K562 (cell line): ENCODE measurements at regions not wholly inside any gene's neighbourhood (a gene's known extent, or its start where the extent isn't known, plus 50 kb on each side); places are given as distances from the start of the nearest gene placed in this dataset.

Experiments
- ATAC-seq: fragments of 200-7000 bp; cut with Tn5 transposase; 3 replicates; pipeline ENCODE4 v1.9.1; 2020; ENCODE audit warnings: moderate library complexity
- BruUV-seq: library from RNA; stranded (reverse); fragments of 400-500 nt; replicated peaks from 2 replicates; lab custom pipeline; 2021; lab: Mats Ljungman, UMichigan
- CTCF ChIA-PET: fragments of 300-600 bp; formaldehyde crosslinking; extraction: SDS; loops from one replicate; lab custom pipeline; 2021; ENCODE audit warnings: low intra/inter-chr PET ratio; lab: Yijun Ruan, JAX
- POLR2A ChIA-PET: fragments of 300-600, 350-650 bp; sonication (Branson Sonifier 250); formaldehyde crosslinking; extraction: SDS; loops from one replicate; lab custom pipeline; 2021; ENCODE audit warnings: antibody characterized with exemption, inconsistent platforms; lab: Yijun Ruan, JAX
- DNase-seq, 4 experiments: peaks; one replicate each; pipeline versions ENCODE4 v3.0.0 to v3.0.0-alpha.2; 2011 to 2018; ENCODE audit warnings: low spot score in 3 of 4, mixed read lengths in 3 of 4; ENCODE audit errors: extremely low read depth in 1 of 4
- FAIRE-seq: peaks from 2 replicates; lab custom pipeline; 2011; peaks lifted over from hg19 to GRCh38; lab: Jason Lieb, UNC
- H2AFZ ChIP-seq: 2 replicates; pipeline ENCODE4 v1.6.0; 2011; ENCODE audit warnings: low read depth, low read length, control low read depth, inconsistent platforms
- H3K27ac ChIP-seq: fragments of 200-600 bp; 3 replicates; pipeline ENCODE4 v1.8.0; 2011; ENCODE audit warnings: low read depth, mild to moderate bottlenecking, control low read depth, inconsistent platforms, low read length, moderate library complexity, mixed read lengths; ENCODE audit errors: extremely low read depth
- H3K27me3 ChIP-seq, 2 experiments: fragments of 300-600 bp in 1 of 2; 2 replicates in 1 of 2; 3 replicates in 1 of 2; pipeline versions ENCODE4 v1.6.0 to v1.8.0; 2011; ENCODE audit warnings: inconsistent platforms in 2 of 2, low read length in 2 of 2, mild to moderate bottlenecking in 1 of 2, mixed read lengths in 1 of 2, moderate library complexity in 1 of 2; ENCODE audit not compliant: control insufficient read depth in 2 of 2, insufficient read depth in 2 of 2
- H3K36me3 ChIP-seq: fragments of 300-600 bp; 3 replicates; pipeline ENCODE4 v1.8.0; 2011; ENCODE audit warnings: mild to moderate bottlenecking, low read length, inconsistent platforms; ENCODE audit not compliant: control insufficient read depth, insufficient read depth
- H3K4me1 ChIP-seq, 2 experiments: fragments of 200-600 bp in 1 of 2; replicated peaks in 1 of 2; 2 replicates in 1 of 2; 3 replicates in 1 of 2; pipeline versions ENCODE4 v1.5.1 to v1.8.0; 2011; ENCODE audit warnings: inconsistent platforms in 2 of 2, low read length in 2 of 2, mild to moderate bottlenecking in 1 of 2, mixed read lengths in 1 of 2, moderate library complexity in 1 of 2; ENCODE audit not compliant: control insufficient read depth in 2 of 2, insufficient read depth in 2 of 2
- H3K4me2 ChIP-seq: 2 replicates; pipeline ENCODE4 v1.6.1; 2011; ENCODE audit warnings: low read length, control low read depth, inconsistent platforms, mixed read lengths; ENCODE audit not compliant: insufficient read depth
- H3K4me3 ChIP-seq: fragments of 200-600 bp; sonication (generic), shearing (Covaris generic); 2 replicates; pipeline ENCODE4 v1.5.1; 2016; ENCODE audit warnings: control low read depth, inconsistent platforms
- H3K79me2 ChIP-seq: fragments of 200-600 bp; 3 replicates; pipeline ENCODE4 v1.8.0; 2011; ENCODE audit warnings: low read length, inconsistent platforms; ENCODE audit not compliant: control insufficient read depth, insufficient read depth
- H3K9ac ChIP-seq, 2 experiments: 2 replicates each; pipeline versions ENCODE4 v1.6.0 to v1.6.1; 2011; ENCODE audit warnings: low read depth in 2 of 2, low read length in 2 of 2, control low read depth in 1 of 2, inconsistent platforms in 1 of 2, mild to moderate bottlenecking in 1 of 2, mixed read lengths in 1 of 2; ENCODE audit not compliant: insufficient read depth in 1 of 2
- H3K9me1 ChIP-seq: one replicate; pipeline ENCODE4 v1.6.0; 2011; ENCODE audit warnings: inconsistent platforms, mild to moderate bottlenecking, low read length, moderate library complexity; ENCODE audit not compliant: control insufficient read depth, insufficient read depth
- H3K9me3 ChIP-seq: replicated peaks from 2 replicates; pipeline ENCODE4 v1.5.1; 2011; ENCODE audit warnings: low read depth, low read length, inconsistent platforms; ENCODE audit not compliant: control insufficient read depth, insufficient read depth
- H4K20me1 ChIP-seq: replicated peaks from 2 replicates; pipeline ENCODE4 v1.6.1; 2011; ENCODE audit warnings: low read length, inconsistent platforms, mixed read lengths; ENCODE audit not compliant: control insufficient read depth, insufficient read depth
- CBFA2T2 ChIP-seq: fragments of 450-650 bp; conservative IDR thresholded peaks from 2 replicates; pipeline ENCODE4 v1.6.1; 2017; ENCODE audit warnings: mild to moderate bottlenecking
- COPS2 ChIP-seq: fragments of 450-650 bp; conservative IDR thresholded peaks from 2 replicates; pipeline ENCODE4 v1.6.1; 2016; ENCODE audit warnings: mild to moderate bottlenecking, moderate library complexity
- FUS ChIP-seq: fragments of 200-400 bp; formaldehyde crosslinking; optimal IDR thresholded peaks from 2 replicates; pipeline ENCODE3; 2017; ENCODE audit warnings: low read depth, low read length
- HNRNPH1 ChIP-seq: fragments of 200-400 bp; formaldehyde crosslinking; optimal IDR thresholded peaks from 2 replicates; pipeline ENCODE3; 2017; ENCODE audit warnings: low read depth, mild to moderate bottlenecking, low read length, moderate library complexity
- JUNB ChIP-seq: fragments of 450-650 bp; formaldehyde crosslinking; conservative IDR thresholded peaks from 2 replicates; pipeline ENCODE4 v1.4.0; 2020; ENCODE audit warnings: mild to moderate bottlenecking
- MEF2A ChIP-seq: IDR thresholded peaks from 2 replicates; pipeline ENCODE4 v1.6.1; 2011; ENCODE audit warnings: low read depth, mild to moderate bottlenecking, low read length, moderate library complexity; ENCODE audit not compliant: control insufficient read depth
- MTA3 ChIP-seq: fragments of 450-650 bp; formaldehyde crosslinking; IDR thresholded peaks from 2 replicates; pipeline ENCODE4 v1.6.1; 2017; ENCODE audit warnings: mild to moderate bottlenecking, borderline replicate concordance
- POLR2AphosphoS2 ChIP-seq: IDR thresholded peaks from 2 replicates; pipeline ENCODE4 v1.6.1; 2012; ENCODE audit warnings: low read length, improper control_type of control experiment
- POU5F1 ChIP-seq: fragments of 150-350 bp; IDR thresholded peaks from 2 replicates; pipeline ENCODE4 v1.6.1; 2014; ENCODE audit warnings: borderline replicate concordance, low read length, low read depth, mild to moderate bottlenecking; ENCODE audit not compliant: partially characterized antibody
- TAL1 ChIP-seq: fragments of 450-650 bp; IDR thresholded peaks from 2 replicates; pipeline ENCODE4 v1.6.1; 2016; ENCODE audit warnings: mild to moderate bottlenecking
- ZBTB34 ChIP-seq: fragments of 250-450 bp; sonication (Bioruptor Pico); IDR thresholded peaks from 2 replicates; pipeline ENCODE4 v1.8.0; 2021; ENCODE audit warnings: mild to moderate bottlenecking, moderate library complexity
- ZNF436 ChIP-seq: fragments of 250-450, 450-650 bp; sonication (Bioruptor Pico); formaldehyde crosslinking; IDR thresholded peaks from 2 replicates; pipeline ENCODE4 v1.7.0; 2020; ENCODE audit warnings: mild to moderate bottlenecking
- WGBS: fragments of 100-300 bp; shearing (Covaris generic); methylation state at CpG from one replicate; pipeline ENCODE4 v1.1.6; 2016; ENCODE audit warnings: low coverage, mixed read lengths; ENCODE audit not compliant: insufficient coverage; ENCODE audit errors: missing lambda C conversion rate; 5-methylcytosine and 5-hydroxymethylcytosine counted together
- in situ Hi-C: fragments of 300-500 bp; cut with MboI; formaldehyde crosslinking; loops from 4 replicates; pipeline ENCODE4 v1.15.0; 2018; ENCODE audit warnings: inconsistent platforms, mixed read lengths
- intact Hi-C: fragments of 100-400 bp; cut with micrococcal nuclease; formaldehyde crosslinking; loops from 2 replicates; pipeline ENCODE4 v1.14.2; 2022
- TF ChIP-seq, protein P1 (sequence below): fragments of 200-800 bp; sonication (Bioruptor generic); IDR thresholded peaks from 2 replicates; pipeline ENCODE4 v1.6.1; 2017; ENCODE audit warnings: missing genetic modification characterization, missing compliant biosample characterization
- TF ChIP-seq, protein P2 (sequence below): sonication (generic); formaldehyde crosslinking; IDR thresholded peaks from 2 replicates; pipeline ENCODE4 v1.8.1; 2023; ENCODE audit warnings: mild to moderate bottlenecking, missing genetic modification reagents
- TF ChIP-seq, protein P3 (sequence below): fragments of 450-650 bp; conservative IDR thresholded peaks from 2 replicates; pipeline ENCODE4 v1.6.1; 2016; ENCODE audit warnings: missing genetic modification characterization, low read depth, mild to moderate bottlenecking, control low read depth, missing compliant biosample characterization
- TF ChIP-seq, protein P4 (sequence below): IDR thresholded peaks from 2 replicates; pipeline ENCODE4 v1.6.1; 2016; ENCODE audit warnings: missing genetic modification characterization, missing compliant biosample characterization

DNA sequence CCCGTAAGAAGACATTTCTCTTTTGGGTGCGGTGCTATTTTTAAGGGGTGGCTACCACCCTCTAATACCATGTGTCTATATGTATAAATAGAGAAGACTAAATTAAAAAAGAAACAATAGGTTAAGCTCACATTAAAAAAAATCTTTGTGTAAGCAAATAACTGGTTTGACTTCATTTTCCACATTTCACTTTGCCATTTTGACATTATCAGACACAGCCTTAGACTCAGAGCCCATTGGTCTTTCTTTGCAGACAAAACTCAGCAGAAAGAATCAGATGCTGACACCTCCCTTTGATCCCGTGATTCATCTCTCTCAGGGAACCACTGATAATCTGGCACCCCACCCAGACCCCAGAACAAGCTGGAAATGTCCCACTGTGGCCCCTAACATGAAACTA lies 74.5 kb downstream of the EMX2 start:
- POLR2A ChIA-PET: no interaction called here
- CTCF ChIA-PET: no interaction called here
- DNase-seq: no peak
- H3K27me3 ChIP-seq: peaks cover 4 to 37% of the 10 kb centered on the region in 2 experiments; a peak in 3 of 5 replicates
- no peak overlapping the region for H3K4me3 ChIP-seq
- no peaks in the 10 kb centered on the region for H3K4me1 ChIP-seq
- H3K9ac ChIP-seq: no peak overlapping the region
- intact Hi-C loops: no loop called here
- H4K20me1 ChIP-seq: no peaks in the 10 kb centered on the region
- no peaks in the 10 kb centered on the region for H3K36me3 ChIP-seq
- ATAC-seq: no peak
- in situ Hi-C loops: no loop called here
- no peak overlapping the region for H3K27ac ChIP-seq
- no peaks in the 10 kb centered on the region for H3K9me1 ChIP-seq
- H3K79me2 ChIP-seq: no peaks in the 10 kb centered on the region
- H3K4me2 ChIP-seq: no peak overlapping the region
- H2AFZ ChIP-seq: no peak overlapping the region
- H3K9me3 ChIP-seq: no peaks in the 10 kb centered on the region
- BruUV-seq: no TSS peak
- FAIRE-seq: no peak
- 0% methylated on average over 3 of the region's 3 CpGs for WGBS
- TF ChIP-seq ZNF436 (CRISPR knock-in tag) (no peak), MEF2A (no peak), JUNB (CRISPR knock-in tag) (no peak), POLR2AphosphoS2 (no peak), MTA3 (no peak), CBFA2T2 (no peak), POU5F1 (no peak), COPS2 (no peak), ZBTB34 (CRISPR knock-in tag) (no peak), FUS (no peak), TAL1 (no peak), HNRNPH1 (no peak)
- TF ChIP-seq, protein P1, sequence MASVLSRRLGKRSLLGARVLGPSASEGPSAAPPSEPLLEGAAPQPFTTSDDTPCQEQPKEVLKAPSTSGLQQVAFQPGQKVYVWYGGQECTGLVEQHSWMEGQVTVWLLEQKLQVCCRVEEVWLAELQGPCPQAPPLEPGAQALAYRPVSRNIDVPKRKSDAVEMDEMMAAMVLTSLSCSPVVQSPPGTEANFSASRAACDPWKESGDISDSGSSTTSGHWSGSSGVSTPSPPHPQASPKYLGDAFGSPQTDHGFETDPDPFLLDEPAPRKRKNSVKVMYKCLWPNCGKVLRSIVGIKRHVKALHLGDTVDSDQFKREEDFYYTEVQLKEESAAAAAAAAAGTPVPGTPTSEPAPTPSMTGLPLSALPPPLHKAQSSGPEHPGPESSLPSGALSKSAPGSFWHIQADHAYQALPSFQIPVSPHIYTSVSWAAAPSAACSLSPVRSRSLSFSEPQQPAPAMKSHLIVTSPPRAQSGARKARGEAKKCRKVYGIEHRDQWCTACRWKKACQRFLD: no peak
- TF ChIP-seq, protein P2, sequence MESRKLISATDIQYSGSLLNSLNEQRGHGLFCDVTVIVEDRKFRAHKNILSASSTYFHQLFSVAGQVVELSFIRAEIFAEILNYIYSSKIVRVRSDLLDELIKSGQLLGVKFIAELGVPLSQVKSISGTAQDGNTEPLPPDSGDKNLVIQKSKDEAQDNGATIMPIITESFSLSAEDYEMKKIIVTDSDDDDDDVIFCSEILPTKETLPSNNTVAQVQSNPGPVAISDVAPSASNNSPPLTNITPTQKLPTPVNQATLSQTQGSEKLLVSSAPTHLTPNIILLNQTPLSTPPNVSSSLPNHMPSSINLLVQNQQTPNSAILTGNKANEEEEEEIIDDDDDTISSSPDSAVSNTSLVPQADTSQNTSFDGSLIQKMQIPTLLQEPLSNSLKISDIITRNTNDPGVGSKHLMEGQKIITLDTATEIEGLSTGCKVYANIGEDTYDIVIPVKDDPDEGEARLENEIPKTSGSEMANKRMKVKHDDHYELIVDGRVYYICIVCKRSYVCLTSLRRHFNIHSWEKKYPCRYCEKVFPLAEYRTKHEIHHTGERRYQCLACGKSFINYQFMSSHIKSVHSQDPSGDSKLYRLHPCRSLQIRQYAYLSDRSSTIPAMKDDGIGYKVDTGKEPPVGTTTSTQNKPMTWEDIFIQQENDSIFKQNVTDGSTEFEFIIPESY (CRISPR knock-in tag): no peak
- TF ChIP-seq, protein P3, sequence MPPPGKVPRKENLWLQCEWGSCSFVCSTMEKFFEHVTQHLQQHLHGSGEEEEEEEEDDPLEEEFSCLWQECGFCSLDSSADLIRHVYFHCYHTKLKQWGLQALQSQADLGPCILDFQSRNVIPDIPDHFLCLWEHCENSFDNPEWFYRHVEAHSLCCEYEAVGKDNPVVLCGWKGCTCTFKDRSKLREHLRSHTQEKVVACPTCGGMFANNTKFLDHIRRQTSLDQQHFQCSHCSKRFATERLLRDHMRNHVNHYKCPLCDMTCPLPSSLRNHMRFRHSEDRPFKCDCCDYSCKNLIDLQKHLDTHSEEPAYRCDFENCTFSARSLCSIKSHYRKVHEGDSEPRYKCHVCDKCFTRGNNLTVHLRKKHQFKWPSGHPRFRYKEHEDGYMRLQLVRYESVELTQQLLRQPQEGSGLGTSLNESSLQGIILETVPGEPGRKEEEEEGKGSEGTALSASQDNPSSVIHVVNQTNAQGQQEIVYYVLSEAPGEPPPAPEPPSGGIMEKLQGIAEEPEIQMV (tag): no peak
- TF ChIP-seq, protein P4, sequence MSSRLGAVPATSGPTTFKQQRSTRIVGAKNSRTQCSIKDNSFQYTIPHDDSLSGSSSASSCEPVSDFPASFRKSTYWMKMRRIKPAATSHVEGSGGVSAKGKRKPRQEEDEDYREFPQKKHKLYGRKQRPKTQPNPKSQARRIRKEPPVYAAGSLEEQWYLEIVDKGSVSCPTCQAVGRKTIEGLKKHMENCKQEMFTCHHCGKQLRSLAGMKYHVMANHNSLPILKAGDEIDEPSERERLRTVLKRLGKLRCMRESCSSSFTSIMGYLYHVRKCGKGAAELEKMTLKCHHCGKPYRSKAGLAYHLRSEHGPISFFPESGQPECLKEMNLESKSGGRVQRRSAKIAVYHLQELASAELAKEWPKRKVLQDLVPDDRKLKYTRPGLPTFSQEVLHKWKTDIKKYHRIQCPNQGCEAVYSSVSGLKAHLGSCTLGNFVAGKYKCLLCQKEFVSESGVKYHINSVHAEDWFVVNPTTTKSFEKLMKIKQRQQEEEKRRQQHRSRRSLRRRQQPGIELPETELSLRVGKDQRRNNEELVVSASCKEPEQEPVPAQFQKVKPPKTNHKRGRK: no peak
